ENCODE measurements at regions not wholly inside any gene's neighbourhood (a gene's known extent, or its start where the extent isn't known, plus 50 kb on each side); places are given as distances from the start of the nearest gene placed in this dataset.
"Not testable (repeated sequence)": the region's sequence is repeated elsewhere in the genome, so short reads cannot be mapped to it uniquely, and the experiment has no call there.

GRCh38 chr10:106027240-106027639 lies 1137.3 kb downstream of the SORCS1 start:
- Histone ChIP-seq H3K27me3 (no peaks in the 10 kb centered on the region), H3K4me1 (peaks cover 0 to 3% (median 0%) of the 10 kb centered on the region in 4 donors), H3K27ac (replicated peaks in 1 of 4) (no peak overlapping the region), H3K36me3 (no peaks in the 10 kb centered on the region), H3K9me3 (no peaks in the 10 kb centered on the region), H3K4me3 (no peak overlapping the region)
- no peak for DNase-seq (ENCODE audit: extremely low spot score)
- whole genome bisulfite sequencing: 71% methylated on average over 1 of the region's 1 CpG
- intact Hi-C loops (cut with DNase I): no loop called here
- TF ChIP-seq CTCF (IDR thresholded peaks at IDR 0.05) (no peak), EP300 (IDR thresholded peaks at IDR 0.05) (no peak), POLR2AphosphoS5 (IDR thresholded peaks at IDR 0.05) (no peak), POLR2A (IDR thresholded peaks at IDR 0.05; ENCODE audit: low read depth) (no peak)

GRCh38 chr10:106025208-106025811 lies 1139.2 kb downstream of the SORCS1 start:
- intact Hi-C loops (cut with DNase I): no loop called here
- no peaks in the 10 kb centered on the region for H3K27me3 ChIP-seq
- no peaks in the 10 kb centered on the region for H3K4me1 ChIP-seq
- H3K4me3 ChIP-seq: no peak overlapping the region
- no peak for DNase-seq (ENCODE audit: extremely low spot score)
- TF ChIP-seq CTCF (IDR thresholded peaks at IDR 0.05): no peak
- no peak for TF ChIP-seq POLR2AphosphoS5 (IDR thresholded peaks at IDR 0.05)
- TF ChIP-seq EP300 (IDR thresholded peaks at IDR 0.05): no peak
- TF ChIP-seq POLR2A (IDR thresholded peaks at IDR 0.05; ENCODE audit: low read depth): no peak
- no peaks in the 10 kb centered on the region for H3K36me3 ChIP-seq
- no peaks in the 10 kb centered on the region for H3K9me3 ChIP-seq
- no peak overlapping the region for H3K27ac ChIP-seq (replicated peaks in 1 of 4)

- 76% methylated on average over 3 of the region's 3 CpGs for WGBS
- TF ChIP-seq POLR2A (IDR thresholded peaks at IDR 0.05; ENCODE audit: low read depth) (no peak), EP300 (IDR thresholded peaks at IDR 0.05) (no peak), CTCF (IDR thresholded peaks at IDR 0.05) (no peak), POLR2AphosphoS5 (IDR thresholded peaks at IDR 0.05) (no peak)
- Histone ChIP-seq H3K4me3 (no peak overlapping the region), H3K9me3 (no peaks in the 10 kb centered on the region), H3K36me3 (no peaks in the 10 kb centered on the region), H3K4me1 (no peaks in the 10 kb centered on the region), H3K27ac (replicated peaks in 1 of 4) (no peak overlapping the region), H3K27me3 (no peaks in the 10 kb centered on the region)
- intact Hi-C loops (cut with DNase I): no loop called here
- DNase-seq (ENCODE audit: extremely low spot score): no peak
Observed at GRCh38 chr10:106023329-106023728, 1141.2 kb downstream of the SORCS1 start.

- H3K9me3 ChIP-seq; DNase-seq (ENCODE audit: extremely low spot score); H3K4me3 ChIP-seq; H3K27me3 ChIP-seq; intact Hi-C loops (cut with DNase I); H3K36me3 ChIP-seq; H3K4me1 ChIP-seq; H3K27ac ChIP-seq (replicated peaks in 1 of 4): not testable (repeated sequence)
- WGBS: 77% methylated on average over 6 of the region's 6 CpGs
Observed at GRCh38 chr10:106019559-106019958, 1144.9 kb downstream of the SORCS1 start.

- intact Hi-C loops (cut with DNase I); H3K36me3 ChIP-seq; H3K4me3 ChIP-seq; DNase-seq (ENCODE audit: extremely low spot score); H3K4me1 ChIP-seq; H3K27me3 ChIP-seq; H3K27ac ChIP-seq (replicated peaks in 1 of 4): not testable (repeated sequence)
- peaks cover 0 to 11% (median 0%) of the 10 kb centered on the region in 4 donors for H3K9me3 ChIP-seq
- 80% methylated on average over 4 of the region's 4 CpGs for WGBS
Observed at GRCh38 chr10:106015369-106016199, 1148.9 kb downstream of the SORCS1 start.

Measured in esophagus muscularis mucosa (tissue), 4 donors.